ENCODE measurements at regions not wholly inside any gene's neighbourhood (a gene's known extent, or its start where the extent isn't known, plus 50 kb on each side); places are given as distances from the start of the nearest gene placed in this dataset.
A peak's percentile ranks its signal among the peaks of the same experiment; 100 is the strongest.

DNA sequence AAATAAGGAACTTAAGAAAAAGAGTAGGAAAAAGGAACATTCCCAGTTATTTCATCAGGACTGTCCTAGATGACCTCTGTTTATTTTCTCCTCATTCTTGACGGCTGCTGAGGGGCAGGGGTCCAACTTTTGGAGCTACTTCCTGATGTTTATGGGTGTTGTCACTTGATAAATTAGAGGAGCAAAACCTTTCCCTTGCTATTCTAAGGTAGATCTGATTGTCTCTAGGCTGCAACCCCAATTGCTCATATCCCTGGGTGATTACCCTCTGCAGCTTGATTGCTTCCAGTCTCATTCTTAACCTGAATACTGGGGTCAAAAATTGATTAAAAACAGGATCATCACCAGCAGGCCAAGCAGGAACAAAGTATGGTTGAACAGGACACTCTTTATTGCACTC, 311.0 kb upstream of the NDN start:
- Histone ChIP-seq H3K79me1 (ENCODE audit: low read length) (no peaks in the 10 kb centered on the region), H4K12ac (ENCODE audit: low read depth, low read length) (no peak overlapping the region), H3K4ac (ENCODE audit: low read depth, low read length) (no peak overlapping the region), H3K4me3 (ENCODE audit: low read depth, low read length) (no peak overlapping the region), H2AK5ac (ENCODE audit: low read length) (no peak overlapping the region), H3K18ac (ENCODE audit: low read length) (no peak overlapping the region), H3K4me1 (ENCODE audit: control insufficient read depth in 1 of 2, insufficient read depth in 2 of 2, low read length in 2 of 2) (no peaks in the 10 kb centered on the region), H3K79me2 (ENCODE audit: control insufficient read depth, insufficient read depth, low read length, poor library complexity) (no peaks in the 10 kb centered on the region), H3K9ac (ENCODE audit: low read length) (no peak overlapping the region), H2AFZ (ENCODE audit: insufficient read depth, low read length, poor library complexity) (no peak overlapping the region), H3K9me3 (ENCODE audit: insufficient read depth, low read depth, low read length) (peaks cover 11% of the 10 kb centered on the region), H4K91ac (ENCODE audit: low read depth, low read length) (no peak overlapping the region), H3K4me2 (ENCODE audit: low read length) (no peak overlapping the region), H3K14ac (ENCODE audit: low read length) (no peak overlapping the region), H2BK5ac (ENCODE audit: low read depth, low read length, poor library complexity) (no peak overlapping the region), H2BK12ac (ENCODE audit: low read length) (no peak overlapping the region), H3K27me3 (ENCODE audit: insufficient read depth, low read length) (no peaks in the 10 kb centered on the region), H4K8ac (ENCODE audit: low read depth, low read length) (no peak overlapping the region), H2BK120ac (ENCODE audit: insufficient read depth, low read length, poor library complexity) (no peak overlapping the region), H3K36me3 (ENCODE audit: control insufficient read depth in 1 of 2, insufficient read depth in 2 of 2, low read length in 2 of 2) (no peaks in the 10 kb centered on the region), H3K27ac (ENCODE audit: low read depth, low read length) (no peak overlapping the region), H3K23ac (ENCODE audit: low read length) (no peak overlapping the region)
- no CpG with 5 or more reads among the region's 1 CpG for WGBS (ENCODE audit: extremely low coverage, insufficient coverage, insufficient read length)
- DNase-seq, result no peak

DNA sequence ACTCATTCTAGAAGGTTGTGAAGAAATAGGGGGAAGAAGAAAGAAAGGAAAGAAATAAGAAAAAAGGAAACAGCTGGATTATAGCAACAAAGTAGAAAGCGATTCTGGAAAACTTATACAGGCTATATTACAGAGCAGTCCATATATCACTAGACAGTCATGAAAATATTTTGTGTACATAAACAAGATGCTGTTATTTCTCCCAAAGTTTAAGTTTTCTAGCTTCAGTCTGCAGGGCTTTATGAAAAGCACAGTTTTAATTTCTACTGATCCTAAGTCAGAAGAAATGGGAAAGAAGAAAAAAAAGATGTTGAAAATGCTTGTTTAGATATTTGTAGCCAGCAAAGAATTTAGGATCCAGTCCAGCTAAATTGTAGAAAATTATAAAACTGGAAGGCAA, 321.4 kb upstream of the NDN start:
- H3K23ac ChIP-seq (ENCODE audit: low read length), result no peak overlapping the region
- WGBS (ENCODE audit: extremely low coverage, insufficient coverage, insufficient read length), result no CpG with 5 or more reads among the region's 1 CpG

DNA sequence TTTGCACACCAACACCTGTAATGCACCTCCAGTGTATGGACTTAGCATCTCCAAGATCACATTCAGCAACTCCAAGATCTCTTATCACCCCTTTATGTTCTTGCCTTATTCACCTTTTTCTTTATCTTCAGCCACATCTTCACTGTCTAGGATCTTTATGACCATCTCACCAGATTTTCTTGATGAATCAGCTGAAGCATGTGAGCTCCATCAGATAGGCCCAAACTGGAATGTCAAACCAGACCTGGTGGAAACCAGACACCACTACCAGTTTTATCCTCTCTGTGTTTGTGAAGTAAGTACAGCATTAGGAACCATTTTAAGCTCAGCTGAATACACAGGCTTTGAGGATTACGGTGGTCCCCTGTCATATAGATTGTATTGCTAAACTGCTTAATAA, 330.4 kb upstream of the NDN start:
- Histone ChIP-seq H3K4me1 (ENCODE audit: control insufficient read depth in 1 of 2, insufficient read depth in 2 of 2, low read length in 2 of 2) (no peaks in the 10 kb centered on the region), H3K4me2 (ENCODE audit: low read length) (no peak overlapping the region), H3K36me3 (ENCODE audit: control insufficient read depth in 1 of 2, insufficient read depth in 2 of 2, low read length in 2 of 2) (no peaks in the 10 kb centered on the region), H4K91ac (ENCODE audit: low read depth, low read length) (no peak overlapping the region), H3K79me1 (ENCODE audit: low read length) (no peaks in the 10 kb centered on the region), H3K4ac (ENCODE audit: low read depth, low read length) (no peak overlapping the region), H4K12ac (ENCODE audit: low read depth, low read length) (no peak overlapping the region), H3K79me2 (ENCODE audit: control insufficient read depth, insufficient read depth, low read length, poor library complexity) (no peaks in the 10 kb centered on the region), H3K27ac (ENCODE audit: low read depth, low read length) (no peak overlapping the region), H2BK5ac (ENCODE audit: low read depth, low read length, poor library complexity) (no peak overlapping the region), H2AFZ (ENCODE audit: insufficient read depth, low read length, poor library complexity) (no peak overlapping the region), H3K27me3 (ENCODE audit: insufficient read depth, low read length) (no peaks in the 10 kb centered on the region), H3K18ac (ENCODE audit: low read length) (no peak overlapping the region), H3K9me3 (ENCODE audit: insufficient read depth, low read depth, low read length) (peaks cover 2% of the 10 kb centered on the region), H3K23ac (ENCODE audit: low read length) (no peak overlapping the region), H3K14ac (ENCODE audit: low read length) (no peak overlapping the region), H4K8ac (ENCODE audit: low read depth, low read length) (no peak overlapping the region), H2AK5ac (ENCODE audit: low read length) (no peak overlapping the region), H3K4me3 (ENCODE audit: low read depth, low read length) (no peak overlapping the region), H2BK12ac (ENCODE audit: low read length) (no peak overlapping the region), H2BK120ac (ENCODE audit: insufficient read depth, low read length, poor library complexity) (no peak overlapping the region), H3K9ac (ENCODE audit: low read length) (no peak overlapping the region)
- no CpG with 5 or more reads among the region's 1 CpG for WGBS (ENCODE audit: extremely low coverage, insufficient coverage, insufficient read length)
- peak in 1 of 2 donors; percentile 53 for DNase-seq

More for the DNA sequence above, 321.4 kb upstream of the NDN start:
- Histone ChIP-seq H3K9me3 (ENCODE audit: insufficient read depth, low read depth, low read length) (peaks cover 3% of the 10 kb centered on the region), H2BK5ac (ENCODE audit: low read depth, low read length, poor library complexity) (no peak overlapping the region), H2AFZ (ENCODE audit: insufficient read depth, low read length, poor library complexity) (no peak overlapping the region), H3K27me3 (ENCODE audit: insufficient read depth, low read length) (no peaks in the 10 kb centered on the region), H3K4ac (ENCODE audit: low read depth, low read length) (no peak overlapping the region), H3K4me2 (ENCODE audit: low read length) (no peak overlapping the region), H2AK5ac (ENCODE audit: low read length) (no peak overlapping the region), H3K4me3 (ENCODE audit: low read depth, low read length) (no peak overlapping the region), H2BK12ac (ENCODE audit: low read length) (no peak overlapping the region), H3K79me1 (ENCODE audit: low read length) (peaks cover 2% of the 10 kb centered on the region), H3K27ac (ENCODE audit: low read depth, low read length) (no peak overlapping the region), H4K12ac (ENCODE audit: low read depth, low read length) (no peak overlapping the region), H2BK120ac (ENCODE audit: insufficient read depth, low read length, poor library complexity) (no peak overlapping the region), H3K18ac (ENCODE audit: low read length) (no peak overlapping the region), H3K36me3 (ENCODE audit: control insufficient read depth in 1 of 2, insufficient read depth in 2 of 2, low read length in 2 of 2) (no peaks in the 10 kb centered on the region), H4K91ac (ENCODE audit: low read depth, low read length) (no peak overlapping the region), H3K9ac (ENCODE audit: low read length) (no peak overlapping the region), H3K14ac (ENCODE audit: low read length) (no peak overlapping the region), H3K4me1 (ENCODE audit: control insufficient read depth in 1 of 2, insufficient read depth in 2 of 2, low read length in 2 of 2) (peaks cover 0 to 4% of the 10 kb centered on the region in 2 experiments), H3K79me2 (ENCODE audit: control insufficient read depth, insufficient read depth, low read length, poor library complexity) (no peaks in the 10 kb centered on the region), H4K8ac (ENCODE audit: low read depth, low read length) (no peak overlapping the region)
- no peak for DNase-seq

DNA sequence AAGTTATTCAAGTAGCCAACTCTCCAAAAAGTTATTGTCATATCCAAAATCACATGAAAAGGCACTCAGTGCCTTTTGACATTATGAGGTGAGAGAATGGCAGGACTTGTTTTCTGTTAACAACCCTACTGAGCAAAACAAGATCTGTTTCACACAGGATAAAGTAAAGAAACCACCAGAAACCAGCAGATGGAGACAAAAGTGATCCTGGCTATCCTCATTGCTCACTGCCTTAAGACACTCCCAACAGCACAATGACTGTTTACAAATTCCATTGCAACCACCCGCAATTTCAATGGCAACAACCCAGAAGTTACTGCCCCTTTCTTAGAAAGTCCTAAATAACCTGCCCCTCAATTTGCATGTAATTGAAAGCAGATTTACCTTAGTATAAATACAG, 352.6 kb upstream of the NDN start:
- WGBS (ENCODE audit: extremely low coverage, insufficient coverage, insufficient read length), result no CpG with 5 or more reads among the region's 1 CpG
- H3K79me2 ChIP-seq (ENCODE audit: control insufficient read depth, insufficient read depth, low read length, poor library complexity), result no peaks in the 10 kb centered on the region
- H3K14ac ChIP-seq (ENCODE audit: low read length), result no peak overlapping the region
- no peak overlapping the region for H2AFZ ChIP-seq (ENCODE audit: insufficient read depth, low read length, poor library complexity)
- H4K8ac ChIP-seq (ENCODE audit: low read depth, low read length), result no peak overlapping the region
- no peak overlapping the region for H2BK12ac ChIP-seq (ENCODE audit: low read length)
- no peak overlapping the region for H4K91ac ChIP-seq (ENCODE audit: low read depth, low read length)
- H3K4ac ChIP-seq (ENCODE audit: low read depth, low read length), result no peak overlapping the region
- H2AK5ac ChIP-seq (ENCODE audit: low read length), result no peak overlapping the region
- H2BK5ac ChIP-seq (ENCODE audit: low read depth, low read length, poor library complexity), result no peak overlapping the region
- no peak overlapping the region for H3K18ac ChIP-seq (ENCODE audit: low read length)
- no peaks in the 10 kb centered on the region for H3K79me1 ChIP-seq (ENCODE audit: low read length)
- H3K4me3 ChIP-seq (ENCODE audit: low read depth, low read length), result no peak overlapping the region
- H3K23ac ChIP-seq (ENCODE audit: low read length), result no peak overlapping the region
- no peak overlapping the region for H2BK120ac ChIP-seq (ENCODE audit: insufficient read depth, low read length, poor library complexity)
- no peak overlapping the region for H4K12ac ChIP-seq (ENCODE audit: low read depth, low read length)
- H3K36me3 ChIP-seq (ENCODE audit: control insufficient read depth in 1 of 2, insufficient read depth in 2 of 2, low read length in 2 of 2), result no peaks in the 10 kb centered on the region
- no peak for DNase-seq
- H3K9ac ChIP-seq (ENCODE audit: low read length), result no peak overlapping the region
- H3K4me1 ChIP-seq (ENCODE audit: control insufficient read depth in 1 of 2, insufficient read depth in 2 of 2, low read length in 2 of 2), result no peaks in the 10 kb centered on the region
- H3K4me2 ChIP-seq (ENCODE audit: low read length), result no peak overlapping the region
- H3K27ac ChIP-seq (ENCODE audit: low read depth, low read length), result no peak overlapping the region
- H3K9me3 ChIP-seq (ENCODE audit: insufficient read depth, low read depth, low read length), result peaks cover 10% of the 10 kb centered on the region
- no peaks in the 10 kb centered on the region for H3K27me3 ChIP-seq (ENCODE audit: insufficient read depth, low read length)
